ENCODE measurements at regions not wholly inside any gene's neighbourhood (a gene's known extent, or its start where the extent isn't known, plus 50 kb on each side); places are given as distances from the start of the nearest gene placed in this dataset.
A peak's percentile ranks its signal among the peaks of the same experiment; 100 is the strongest.

DNA sequence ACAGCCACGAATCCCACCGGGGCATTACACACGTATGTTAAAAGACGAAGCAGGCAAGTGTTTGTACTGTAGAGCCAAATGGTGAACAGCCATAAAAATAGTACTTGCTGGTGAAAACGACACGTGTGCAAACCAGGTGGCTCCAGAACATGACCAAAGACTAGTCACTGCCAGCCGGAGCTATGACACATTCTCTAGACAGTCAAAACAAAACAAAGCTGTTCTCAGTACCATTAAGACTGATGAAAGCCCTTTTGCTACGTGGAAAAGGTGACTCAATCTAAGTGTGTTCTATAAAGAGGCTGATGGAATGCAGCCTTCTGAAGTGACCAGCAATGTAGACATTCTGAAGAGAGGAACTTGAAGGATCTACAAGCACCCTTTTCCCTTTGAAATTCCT, 367.7 kb upstream of the NETO1 start:
- DNase-seq (ENCODE audit: low spot score), result peak; percentile 2

DNA sequence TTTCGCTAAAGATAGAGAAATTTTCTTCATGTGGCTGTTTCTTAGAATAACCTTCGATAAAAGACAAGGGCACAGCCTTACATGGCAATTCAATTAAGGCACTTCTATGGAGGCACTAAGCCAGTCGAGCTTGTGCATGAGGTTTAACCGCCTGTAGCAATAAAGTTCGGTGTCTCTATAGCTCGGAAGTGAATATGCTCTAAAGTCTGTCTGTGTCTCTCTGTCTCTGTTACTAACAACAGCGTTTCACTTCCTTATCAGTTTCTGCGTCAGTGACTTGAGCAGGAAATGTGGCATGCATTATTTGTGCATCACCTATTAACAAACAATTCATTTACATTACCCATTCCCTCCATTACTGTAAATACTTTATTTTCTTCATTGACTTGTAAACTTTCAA, 365.1 kb upstream of the NETO1 start:
- no peak for DNase-seq (ENCODE audit: low spot score)

DNA sequence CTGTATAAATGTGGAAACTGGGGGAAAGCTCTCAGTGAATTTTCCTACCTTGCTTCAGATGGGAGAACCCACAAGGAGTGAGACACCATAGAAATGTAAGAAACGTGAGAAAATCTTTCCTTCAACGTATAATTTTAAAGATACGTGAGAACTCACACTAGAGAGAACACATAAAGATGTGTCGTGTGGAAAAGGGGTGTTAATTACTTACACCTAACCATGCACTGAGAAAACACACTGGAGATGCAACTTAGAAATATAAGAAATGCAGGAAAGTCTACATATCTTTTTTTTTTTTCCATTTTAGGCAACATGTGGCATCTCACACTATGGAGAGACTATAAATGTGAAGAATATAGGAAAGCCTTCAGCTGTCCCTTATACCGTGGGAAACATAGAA, 352.9 kb upstream of the NETO1 start:
- no peak for DNase-seq (ENCODE audit: low spot score)

DNA sequence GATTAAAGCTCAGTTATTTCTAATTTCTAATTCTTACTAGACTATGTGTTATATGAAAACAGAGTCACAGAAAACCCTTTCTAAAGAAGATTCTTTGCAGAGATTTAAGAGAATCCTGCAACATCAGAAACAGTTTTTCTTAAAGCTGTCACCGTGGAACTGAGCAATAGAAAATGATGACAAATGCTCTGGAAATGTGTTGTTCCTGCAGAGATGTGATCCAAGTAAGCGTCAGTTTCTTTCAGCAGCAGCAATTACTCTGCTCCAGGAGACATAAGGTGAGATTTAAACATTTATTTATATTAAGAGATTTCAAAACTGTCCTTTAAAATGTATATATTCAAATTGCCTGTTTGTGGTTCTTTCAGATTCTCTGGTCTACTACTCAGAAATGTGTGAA, 350.5 kb upstream of the NETO1 start:
- no peak for DNase-seq (ENCODE audit: low spot score)

DNA sequence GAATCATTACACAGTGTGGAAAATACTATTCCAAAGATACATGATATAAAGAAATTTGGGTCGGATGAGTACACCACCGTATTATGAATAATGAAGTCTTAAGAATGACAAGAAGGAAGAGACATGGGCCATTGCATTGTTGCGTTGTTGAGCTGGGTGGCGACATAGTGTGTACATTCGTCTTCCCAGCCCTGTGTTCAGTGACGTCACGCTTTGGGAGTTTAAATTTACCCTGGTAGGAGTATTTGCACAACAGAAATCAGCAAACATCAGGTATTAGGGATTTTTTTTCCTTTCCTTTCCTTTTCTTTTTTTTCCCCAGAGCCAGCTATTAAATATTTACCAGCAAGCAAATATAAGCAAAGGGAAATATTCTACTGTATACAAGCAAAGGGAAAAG, 347.2 kb upstream of the NETO1 start:
- no peak for DNase-seq (ENCODE audit: low spot score)

DNA sequence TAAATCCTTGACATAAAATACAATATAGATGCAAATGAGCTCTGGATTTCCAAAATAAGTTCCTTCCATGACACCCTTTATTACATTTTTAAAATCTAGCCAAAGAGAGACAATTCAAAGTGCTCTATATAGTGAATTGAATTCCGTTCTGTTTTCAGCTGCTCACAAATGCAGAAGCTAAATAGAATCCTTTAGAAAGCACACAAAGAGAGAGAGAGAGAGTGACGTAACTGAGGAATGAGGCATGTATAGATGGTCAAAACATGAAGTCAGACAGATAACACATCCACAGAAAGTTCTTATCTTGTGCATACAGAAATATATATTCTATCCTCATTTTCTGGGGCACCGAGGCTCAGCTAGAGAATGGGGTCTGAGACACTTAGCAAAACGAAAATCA, 344.7 kb upstream of the NETO1 start:
- DNase-seq (ENCODE audit: low spot score), result no peak

DNA sequence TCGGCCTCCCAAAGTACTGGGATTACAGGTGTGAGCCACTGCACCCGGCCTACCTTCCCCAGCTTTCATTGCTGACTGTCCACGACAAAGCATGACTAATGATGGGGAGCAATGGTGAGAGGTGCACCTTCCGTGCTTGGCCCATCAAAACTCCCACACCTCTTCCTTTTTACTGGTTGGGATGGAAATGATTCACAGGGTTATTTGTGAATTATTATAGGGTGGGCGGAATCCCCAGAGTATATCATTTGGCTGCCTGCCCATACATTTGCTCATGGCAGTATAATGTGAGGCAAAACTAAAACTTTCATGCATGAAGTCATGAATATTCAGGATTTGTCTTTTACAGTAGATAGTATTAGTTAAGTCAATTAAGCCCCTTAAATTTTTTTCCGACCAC, 334.2 kb upstream of the NETO1 start:
- DNase-seq (ENCODE audit: low spot score), result no peak

DNA sequence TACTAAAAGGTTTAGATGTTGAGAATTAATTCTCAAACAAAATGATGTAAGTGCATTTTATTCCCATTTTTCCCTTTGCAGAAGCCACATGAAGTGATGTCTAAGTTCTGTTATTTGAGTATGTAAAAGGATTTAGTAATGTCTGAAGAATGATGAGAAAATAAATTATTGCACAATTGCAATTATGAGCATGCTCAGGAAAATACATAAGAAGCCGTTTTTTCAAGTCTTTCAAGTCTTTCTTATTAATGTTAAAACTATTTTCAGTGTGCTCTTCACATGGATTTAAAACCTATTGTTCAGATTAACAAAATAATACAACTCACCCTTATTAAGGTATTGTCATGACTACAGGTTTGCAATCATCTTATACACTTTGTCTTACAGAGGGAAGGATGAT, 331.4 kb upstream of the NETO1 start:
- DNase-seq (ENCODE audit: low spot score), result no peak

DNA sequence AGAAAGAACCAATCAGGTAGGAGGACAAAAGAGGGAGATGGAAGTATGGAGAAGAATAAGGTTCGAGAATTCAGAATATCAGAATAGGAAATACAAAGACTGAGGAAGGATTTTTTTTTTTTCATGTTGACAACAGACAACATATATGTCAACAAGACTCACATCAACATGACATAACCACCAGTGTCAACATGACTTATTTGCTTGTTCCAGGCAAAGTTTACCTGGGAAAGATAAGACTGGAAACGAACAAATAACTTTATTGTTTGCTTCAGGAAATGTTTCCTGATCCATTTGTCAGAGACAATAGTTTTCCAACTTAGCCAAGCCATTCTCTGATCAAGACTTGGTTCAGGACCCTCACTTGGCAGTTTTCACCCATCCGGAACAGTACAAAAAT, 321.9 kb upstream of the NETO1 start:
- no peak for DNase-seq (ENCODE audit: low spot score)

DNA sequence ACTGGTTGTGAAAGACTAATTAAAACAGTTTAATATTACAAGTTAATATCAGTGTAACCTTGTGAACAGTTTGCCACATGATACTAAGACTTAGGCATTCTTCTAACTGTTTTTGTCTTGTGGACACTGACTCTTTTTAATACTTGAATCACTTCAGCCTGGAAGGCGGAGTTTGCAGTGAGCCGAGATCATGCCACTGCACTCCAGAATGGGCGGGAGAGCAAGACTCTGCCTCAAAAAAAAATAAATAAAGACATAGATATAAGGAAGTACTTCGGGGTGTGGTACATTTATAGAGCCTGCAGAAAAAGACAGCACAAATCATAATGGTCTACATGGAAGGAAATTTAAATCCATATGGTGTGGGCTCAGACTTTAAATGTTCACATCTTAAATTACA, 300.4 kb upstream of the NETO1 start:
- no peak for DNase-seq (ENCODE audit: low spot score)

DNA sequence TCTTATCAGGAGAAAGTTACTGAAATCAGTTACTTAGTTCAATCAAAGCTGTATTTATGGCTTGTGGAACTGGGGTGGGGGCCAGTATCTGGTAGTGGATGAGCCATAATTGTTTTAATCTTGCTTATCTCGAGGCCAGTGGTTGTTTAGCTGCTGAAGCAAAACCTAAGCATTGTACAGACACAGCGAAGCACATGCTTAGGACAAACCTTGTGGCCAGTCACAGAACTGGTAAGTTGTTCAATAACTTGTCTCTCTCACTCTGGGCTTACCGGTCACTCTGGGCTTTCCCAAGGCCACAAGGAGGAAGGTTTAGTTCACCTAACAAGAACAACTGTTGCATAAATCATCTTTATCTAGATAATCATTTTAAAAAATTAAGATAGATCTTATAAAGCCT, 296.6 kb upstream of the NETO1 start:
- DNase-seq (ENCODE audit: low spot score), result no peak

DNA sequence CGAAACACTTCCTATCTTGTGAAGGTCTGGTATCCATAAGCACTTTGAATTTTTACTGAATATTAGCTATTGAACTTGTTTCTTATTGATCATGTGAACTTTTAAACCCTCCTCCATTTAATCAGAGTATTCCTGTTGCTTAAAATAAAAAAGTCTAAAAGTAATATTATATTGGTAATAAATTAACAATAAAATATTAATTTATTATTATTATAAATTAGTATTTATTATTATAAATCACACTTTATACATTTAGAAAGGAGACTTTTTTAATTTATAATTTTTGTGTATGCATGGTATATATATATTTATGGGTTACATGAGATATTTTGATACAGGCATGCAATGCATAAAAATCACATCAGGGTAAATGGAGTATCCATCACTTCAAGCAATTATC, 295.4 kb upstream of the NETO1 start:
- DNase-seq (ENCODE audit: low spot score), result no peak

DNA sequence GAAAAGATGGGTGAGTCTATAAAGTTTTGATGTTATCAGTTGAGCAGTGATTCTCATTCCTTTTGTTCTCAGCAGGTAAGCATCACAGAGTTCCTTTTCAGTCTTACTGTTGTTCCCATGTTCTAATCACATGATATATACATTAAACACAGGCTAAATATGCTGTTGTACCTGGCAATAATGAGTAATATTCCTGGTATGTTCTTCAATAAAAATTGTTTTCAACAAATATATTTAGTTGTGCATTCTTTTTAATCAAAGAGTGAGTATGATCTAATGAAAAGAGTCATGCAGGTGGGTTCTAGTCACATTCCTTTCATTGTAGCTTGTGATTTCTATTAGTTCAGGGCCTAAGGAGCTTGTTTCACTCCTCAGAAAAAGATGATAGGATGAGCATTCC, 288.3 kb upstream of the NETO1 start:
- DNase-seq (ENCODE audit: low spot score), result no peak

DNA sequence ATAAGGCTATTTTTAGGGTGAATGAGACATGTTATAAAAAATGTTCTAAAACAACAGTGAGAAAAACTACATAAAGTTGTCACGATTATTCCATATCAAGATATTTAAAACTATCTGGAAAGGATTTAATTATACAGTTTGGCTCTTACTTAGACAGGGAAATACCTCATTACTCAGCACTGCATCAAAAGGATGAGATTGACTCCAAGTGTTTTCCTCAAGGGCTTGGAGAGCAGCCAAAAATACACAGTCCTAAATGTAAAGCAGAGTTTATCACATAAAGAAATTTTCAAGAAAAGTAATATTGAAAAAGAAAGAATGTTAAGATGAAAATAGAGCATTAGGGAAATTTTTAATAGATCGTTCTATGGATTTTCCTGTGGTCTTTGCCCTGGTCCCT, 285.5 kb upstream of the NETO1 start:
- no peak for DNase-seq (ENCODE audit: low spot score)

DNA sequence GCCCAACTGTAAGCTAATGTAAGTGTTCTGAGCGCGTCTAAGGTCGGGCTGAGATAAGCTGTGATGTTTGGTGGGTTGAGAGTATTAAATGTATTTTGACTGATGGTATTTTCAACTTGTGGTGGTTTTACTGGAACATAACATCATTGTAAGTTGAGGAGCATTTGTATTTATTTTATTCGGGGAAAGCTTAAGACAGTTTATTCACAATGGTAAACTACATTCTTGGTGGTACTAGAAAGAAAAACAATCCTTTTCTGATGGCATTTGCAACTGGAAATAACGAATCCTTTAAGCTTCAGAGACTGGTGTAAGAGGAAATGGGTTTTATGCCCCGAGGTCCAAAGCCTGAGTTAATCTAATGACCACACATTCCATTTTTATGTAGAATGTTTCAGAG, 283.3 kb upstream of the NETO1 start:
- no peak for DNase-seq (ENCODE audit: low spot score)

DNA sequence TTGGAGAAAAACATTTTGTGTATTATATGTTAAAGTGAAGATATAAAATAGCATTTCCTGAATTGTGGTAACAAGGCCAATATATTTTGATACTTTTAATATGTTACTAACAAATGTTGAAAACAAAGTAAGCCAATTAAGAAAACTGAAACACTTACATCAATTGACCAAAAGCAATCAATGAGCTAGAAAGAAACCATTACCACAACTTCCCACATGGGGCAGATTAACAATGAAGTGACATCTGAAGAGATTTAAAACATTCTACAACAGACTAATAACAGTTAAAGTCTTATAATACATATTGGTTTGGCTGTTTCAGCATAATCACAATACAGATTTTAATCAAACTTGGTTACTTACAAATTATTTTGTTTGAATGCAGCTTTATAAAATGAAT, 282.4 kb upstream of the NETO1 start:
- no peak for DNase-seq (ENCODE audit: low spot score)

DNA sequence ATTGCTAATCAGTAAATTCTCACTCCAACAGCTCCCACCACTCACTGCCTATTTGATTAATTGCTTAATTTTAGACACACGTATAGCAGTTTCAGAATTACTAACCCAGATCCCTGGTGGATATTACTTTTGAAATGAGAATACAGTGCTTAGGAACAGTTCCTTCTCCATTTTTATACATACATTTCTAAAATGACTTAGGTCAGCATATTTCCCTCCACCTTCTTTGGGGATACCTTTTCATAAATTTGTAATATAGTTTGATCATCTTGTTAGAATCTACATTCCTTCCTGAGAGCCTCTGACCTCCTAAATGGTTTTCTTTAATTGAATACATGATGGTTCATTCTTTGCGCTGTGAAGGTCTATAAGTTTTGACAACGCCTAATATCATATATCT, 279.8 kb upstream of the NETO1 start:
- no peak for DNase-seq (ENCODE audit: low spot score)

DNA sequence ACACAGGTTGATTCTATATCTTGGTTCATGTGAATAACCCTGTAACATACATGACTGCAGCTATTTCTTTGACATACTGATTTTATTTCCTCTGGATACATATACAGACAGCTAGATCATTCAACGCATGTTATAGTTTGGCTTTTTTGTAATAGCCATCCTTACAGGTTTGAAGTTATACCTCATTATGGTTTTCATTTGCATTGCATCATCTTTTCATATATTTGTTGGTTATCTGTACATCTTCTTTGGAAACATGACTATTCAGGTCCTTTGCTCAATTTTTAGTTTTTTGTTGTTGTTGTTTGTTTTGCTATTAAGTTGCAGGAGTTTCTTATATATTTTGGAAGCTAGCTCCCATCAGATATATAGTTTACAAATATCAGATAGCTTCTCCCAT, 276.2 kb upstream of the NETO1 start:
- DNase-seq (ENCODE audit: low spot score), result no peak

DNA sequence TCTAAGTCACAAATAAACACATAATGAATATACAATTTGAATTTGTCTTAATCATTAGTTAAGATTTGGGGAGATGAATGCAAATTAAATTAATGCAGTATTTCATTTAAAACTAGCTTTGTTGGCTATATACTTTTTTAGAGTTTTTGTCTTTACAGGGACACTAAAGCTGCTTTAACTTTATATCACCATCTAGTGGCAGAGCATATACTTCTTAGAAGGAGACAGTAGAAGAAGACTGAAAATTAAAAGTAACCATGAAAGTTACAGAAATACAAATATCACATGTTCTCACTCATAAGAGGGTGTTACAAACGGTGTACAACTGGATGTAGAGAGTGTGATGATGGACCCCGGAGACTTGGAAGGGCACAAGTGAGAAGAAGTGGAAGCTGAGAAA, 268.3 kb upstream of the NETO1 start:
- DNase-seq (ENCODE audit: low spot score), result no peak

DNA sequence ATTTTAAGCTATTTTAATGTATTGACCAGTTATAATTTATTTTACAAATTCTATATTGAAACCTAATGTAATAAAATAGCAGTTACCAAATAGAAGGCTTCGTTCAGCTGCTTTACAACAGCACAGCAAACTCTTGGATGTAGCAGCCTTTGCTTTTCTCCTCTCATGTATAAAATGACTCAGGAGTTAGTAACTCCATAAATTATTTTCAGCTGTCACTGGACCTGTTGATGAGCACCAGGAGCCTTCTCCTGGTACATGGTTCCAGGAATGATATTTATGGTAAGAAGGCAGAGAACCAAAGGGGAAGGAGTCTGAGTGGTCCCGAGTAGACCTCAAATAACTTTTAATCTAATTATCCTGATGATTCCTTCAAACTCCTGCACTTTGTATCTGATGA, 256.4 kb upstream of the NETO1 start:
- DNase-seq (ENCODE audit: low spot score), result no peak

DNA sequence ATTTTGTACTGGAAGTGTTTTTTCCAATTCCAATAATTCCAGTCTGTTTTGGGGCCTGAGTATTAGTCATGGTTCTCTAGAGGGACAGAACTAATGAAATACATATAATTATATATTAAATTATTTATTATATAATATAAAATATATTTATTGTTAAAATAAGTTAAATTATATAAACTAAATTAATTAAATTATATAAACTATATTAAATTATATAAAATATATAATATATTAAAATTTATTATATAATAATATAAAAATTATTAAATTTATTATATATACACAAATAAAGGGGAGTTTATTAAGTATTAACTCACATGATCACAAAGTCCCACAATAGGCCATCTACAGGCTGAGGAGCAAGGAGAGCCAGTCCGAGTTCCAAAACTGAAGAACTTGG, 253.4 kb upstream of the NETO1 start:
- no peak for DNase-seq (ENCODE audit: low spot score)

DNA sequence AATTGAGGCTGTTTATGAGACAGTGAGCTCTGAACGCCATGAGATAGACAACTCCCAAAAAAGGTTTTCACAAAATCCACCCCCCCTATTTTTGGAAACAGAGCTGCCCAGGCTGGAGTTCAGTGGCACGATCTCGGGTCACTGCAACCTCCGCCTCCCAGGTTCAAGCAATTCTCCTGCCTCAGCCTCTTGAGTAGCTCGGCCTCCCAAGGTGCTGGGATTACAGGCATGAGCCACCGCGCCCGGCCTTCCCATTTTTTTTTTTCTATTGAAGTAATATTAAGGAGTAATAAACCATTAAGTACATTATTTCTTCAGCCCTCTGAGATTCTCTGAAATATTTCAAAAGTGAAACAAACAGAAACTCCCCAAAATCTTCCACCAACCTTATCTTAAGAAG, 252.8 kb upstream of the NETO1 start:
- DNase-seq (ENCODE audit: low spot score), result no peak

DNA sequence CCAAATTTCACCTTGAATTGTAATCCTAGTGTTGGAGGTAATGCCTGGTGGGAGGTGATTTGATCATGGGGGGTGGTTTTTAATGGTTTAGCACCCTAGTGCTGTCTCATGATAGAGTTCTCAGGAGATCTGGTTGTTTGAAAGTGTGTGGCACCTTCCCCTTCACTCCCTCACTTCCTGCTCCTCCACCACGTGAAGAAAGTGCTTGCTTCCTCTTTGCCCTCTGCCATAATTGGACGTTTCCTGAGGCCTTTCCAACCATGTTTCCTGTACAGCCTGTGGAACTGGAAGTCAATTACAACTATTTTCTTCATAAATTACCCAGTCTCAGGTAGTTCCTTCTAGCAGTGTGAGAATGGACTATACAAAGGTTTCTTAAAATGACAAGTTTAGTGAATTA, 251.8 kb upstream of the NETO1 start:
- no peak for DNase-seq (ENCODE audit: low spot score)

DNA sequence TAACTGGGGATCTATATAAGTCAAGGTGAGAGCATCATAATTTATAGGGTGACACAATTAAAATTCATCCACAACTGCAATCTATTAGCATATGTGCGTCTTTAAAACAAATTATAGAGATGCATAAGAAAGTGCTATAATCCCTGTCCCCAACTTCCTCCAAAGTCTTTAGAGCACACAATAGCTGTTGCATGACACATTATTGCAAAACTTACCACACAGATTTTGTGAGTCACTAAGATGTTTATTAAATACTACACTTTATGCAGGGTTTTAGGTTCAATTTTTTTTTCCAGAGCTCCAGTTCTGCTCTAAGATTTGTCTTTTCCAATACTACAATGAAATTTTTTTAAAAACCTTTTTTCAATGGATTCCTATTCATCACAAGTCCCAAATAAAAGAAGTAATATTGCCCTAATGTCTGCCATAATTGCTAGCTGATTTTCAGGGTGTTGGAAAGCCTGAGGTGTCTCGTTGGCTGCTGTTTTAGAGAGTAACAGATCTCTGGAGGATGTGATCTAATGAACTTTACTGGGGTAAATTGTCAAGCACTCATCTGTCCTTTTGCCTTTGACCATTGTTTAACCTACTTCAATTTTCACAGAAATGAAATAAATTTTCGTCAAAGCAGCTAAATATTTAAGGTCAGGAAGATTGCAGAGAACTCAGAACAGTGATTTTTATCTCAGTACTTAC, 250.5 kb upstream of the NETO1 start:
- no peak for DNase-seq (ENCODE audit: low spot score)

DNA sequence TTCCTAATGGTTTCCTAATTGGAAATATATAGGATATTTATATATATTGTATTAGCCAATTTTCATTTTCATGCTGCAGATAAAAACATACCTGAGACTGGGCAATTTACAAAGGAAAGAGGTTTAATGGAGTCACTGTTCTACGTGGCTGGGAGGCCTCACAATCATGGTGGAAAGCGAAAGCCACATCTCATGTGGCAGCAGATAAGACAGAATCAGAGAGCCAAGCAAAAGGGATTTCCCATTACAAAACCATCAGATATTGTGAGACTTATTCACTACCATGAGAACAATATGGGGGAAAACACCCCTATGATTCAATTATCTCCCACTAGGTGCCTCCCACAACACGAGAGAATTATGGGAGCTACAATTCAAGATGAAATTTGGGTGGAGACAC, 242.5 kb upstream of the NETO1 start:
- no peak for DNase-seq (ENCODE audit: low spot score)
